Vagina (tissue), 2 donors: ENCODE measurements at regions not wholly inside any gene's neighbourhood (a gene's known extent, or its start where the extent isn't known, plus 50 kb on each side); places are given as distances from the start of the nearest gene placed in this dataset.
"Not testable (repeated sequence)": the region's sequence is repeated elsewhere in the genome, so short reads cannot be mapped to it uniquely, and the experiment has no call there.

Source experiments
- POLR2A ChIP-seq, 2 donors: fragments of 450-650 bp; IDR thresholded peaks; one replicate each; pipeline ENCODE4 v1.6.1; 2017; ENCODE audit warnings: antibody characterized with exemption in 2 of 2, mild to moderate bottlenecking in 2 of 2, moderate library complexity in 2 of 2
- POLR2AphosphoS5 ChIP-seq, 2 donors: sonication (generic); formaldehyde crosslinking; IDR thresholded peaks; one replicate each; pipeline ENCODE4 v1.9.0; 2017; ENCODE audit warnings: antibody characterized with exemption in 2 of 2, mild to moderate bottlenecking in 2 of 2, low read depth in 1 of 2; ENCODE audit not compliant: insufficient read depth in 1 of 2
- TF ChIP-seq, protein P1 (sequence below), 3 experiments: fragments of 450-650 bp in 2 of 3; fragments of 200-600 bp in 1 of 3; sonication (generic) in 1 of 3; IDR thresholded peaks; one replicate each; pipeline ENCODE4 v1.5.1; 2017 to 2019; ENCODE audit warnings: antibody characterized with exemption in 3 of 3, mild to moderate bottlenecking in 2 of 3, moderate library complexity in 2 of 3

DNA sequence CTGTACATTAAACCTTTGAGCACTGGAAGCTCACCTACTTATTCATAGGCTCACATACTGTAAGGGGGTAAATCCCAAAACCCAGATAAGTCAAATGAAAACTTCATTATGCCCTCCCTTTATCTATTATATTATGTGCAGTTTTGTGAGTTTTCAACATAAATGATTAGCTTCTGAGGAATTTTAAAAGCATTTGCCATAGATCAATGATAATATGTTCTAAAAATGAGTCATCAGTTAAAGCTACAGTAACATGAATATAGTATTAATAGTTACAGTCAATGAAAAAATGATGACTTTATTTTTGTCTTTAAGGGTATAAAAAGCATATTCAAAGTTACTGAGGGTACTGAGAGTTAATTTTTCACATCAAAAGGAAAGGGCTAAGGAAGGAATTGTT lies 151.9 kb downstream of the SPATA31A6 start:
- TF ChIP-seq, protein P1, sequence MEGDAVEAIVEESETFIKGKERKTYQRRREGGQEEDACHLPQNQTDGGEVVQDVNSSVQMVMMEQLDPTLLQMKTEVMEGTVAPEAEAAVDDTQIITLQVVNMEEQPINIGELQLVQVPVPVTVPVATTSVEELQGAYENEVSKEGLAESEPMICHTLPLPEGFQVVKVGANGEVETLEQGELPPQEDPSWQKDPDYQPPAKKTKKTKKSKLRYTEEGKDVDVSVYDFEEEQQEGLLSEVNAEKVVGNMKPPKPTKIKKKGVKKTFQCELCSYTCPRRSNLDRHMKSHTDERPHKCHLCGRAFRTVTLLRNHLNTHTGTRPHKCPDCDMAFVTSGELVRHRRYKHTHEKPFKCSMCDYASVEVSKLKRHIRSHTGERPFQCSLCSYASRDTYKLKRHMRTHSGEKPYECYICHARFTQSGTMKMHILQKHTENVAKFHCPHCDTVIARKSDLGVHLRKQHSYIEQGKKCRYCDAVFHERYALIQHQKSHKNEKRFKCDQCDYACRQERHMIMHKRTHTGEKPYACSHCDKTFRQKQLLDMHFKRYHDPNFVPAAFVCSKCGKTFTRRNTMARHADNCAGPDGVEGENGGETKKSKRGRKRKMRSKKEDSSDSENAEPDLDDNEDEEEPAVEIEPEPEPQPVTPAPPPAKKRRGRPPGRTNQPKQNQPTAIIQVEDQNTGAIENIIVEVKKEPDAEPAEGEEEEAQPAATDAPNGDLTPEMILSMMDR (IDR thresholded peaks at IDR 0.05): not testable (repeated sequence)
- not testable (repeated sequence) for TF ChIP-seq POLR2AphosphoS5 (IDR thresholded peaks at IDR 0.05; ENCODE audit: insufficient read depth in 1 of 2, low read depth in 1 of 2); POLR2A (IDR thresholded peaks at IDR 0.05)
